Common myeloid progenitor, CD34-positive (primary cell): ENCODE measurements at regions not wholly inside any gene's neighbourhood (a gene's known extent, or its start where the extent isn't known, plus 50 kb on each side); places are given as distances from the start of the nearest gene placed in this dataset.

Experiments
- CTCF ChIA-PET: fragments of 350-600 bp; sonication (Branson Sonifier 250); formaldehyde crosslinking; loops from one replicate; lab custom pipeline; 2021; ENCODE audit warnings: antibody characterized with exemption; lab: Charles Lee
- POLR2A ChIA-PET: fragments of 350-600 bp; sonication (Branson Sonifier 250); formaldehyde crosslinking; loops from one replicate; lab custom pipeline; 2021; ENCODE audit warnings: antibody characterized with exemption; lab: Charles Lee
- DNase-seq, 3 donors: peaks; one replicate each; pipeline versions ENCODE4 v3.0.0 to v3.0.0-alpha.2; 2013
- H3K27ac ChIP-seq, 2 experiments: 1 replicate in 1 of 2; 2 replicates in 1 of 2; pipeline ENCODE4 v1.7.0; 2013; ENCODE audit warnings: inconsistent platforms in 2 of 2, low read length in 2 of 2, mild to moderate bottlenecking in 2 of 2, low read depth in 1 of 2, moderate library complexity in 1 of 2; ENCODE audit not compliant: severe bottlenecking in 2 of 2, insufficient read depth in 1 of 2, poor library complexity in 1 of 2
- H3K27me3 ChIP-seq, 5 experiments: replicated peaks in 2 of 5; 1 replicate in 3 of 5; 2 replicates in 2 of 5; pipeline versions ENCODE4 v1.6.1 to v1.7.0; 2013; ENCODE audit warnings: low read length in 4 of 5, mild to moderate bottlenecking in 2 of 5, moderate library complexity in 2 of 5, inconsistent platforms in 1 of 5; ENCODE audit not compliant: insufficient read depth in 5 of 5, control insufficient read depth in 4 of 5
- H3K36me3 ChIP-seq, 4 experiments: 1 replicate in 2 of 4; 2 replicates in 2 of 4; pipeline versions ENCODE4 v1.6.1 to v1.7.0; 2013; ENCODE audit warnings: low read length in 3 of 4, control low read depth in 1 of 4, mild to moderate bottlenecking in 1 of 4; ENCODE audit not compliant: control insufficient read depth in 4 of 4, insufficient read depth in 4 of 4
- H3K4me1 ChIP-seq, 4 experiments: 1 replicate in 3 of 4; 2 replicates in 1 of 4; pipeline versions ENCODE4 v1.6.1 to v1.7.1; 2013; ENCODE audit warnings: low read length in 3 of 4, mild to moderate bottlenecking in 3 of 4, control low read depth in 1 of 4, inconsistent platforms in 1 of 4, moderate library complexity in 1 of 4; ENCODE audit not compliant: control insufficient read depth in 4 of 4, insufficient read depth in 4 of 4; ENCODE audit errors: control extremely low read depth in 1 of 4
- H3K4me3 ChIP-seq, 7 experiments: 1 replicate in 4 of 7; 2 replicates in 3 of 7; pipeline versions ENCODE4 v1.5.1 to v1.7.0; 2013; ENCODE audit warnings: mild to moderate bottlenecking in 7 of 7, low read length in 6 of 7, moderate library complexity in 6 of 7, inconsistent platforms in 2 of 7, low read depth in 2 of 7, control low read depth in 1 of 7; ENCODE audit not compliant: insufficient read depth in 4 of 7, control insufficient read depth in 1 of 7; ENCODE audit errors: extremely low read depth in 1 of 7
- H3K9me3 ChIP-seq, 5 experiments: 1 replicate in 4 of 5; 2 replicates in 1 of 5; pipeline versions ENCODE4 v1.6.1 to v1.7.1; 2013; ENCODE audit warnings: low read length in 4 of 5, mild to moderate bottlenecking in 2 of 5, inconsistent platforms in 1 of 5, low read depth in 1 of 5, moderate library complexity in 1 of 5; ENCODE audit not compliant: control insufficient read depth in 4 of 5, insufficient read depth in 2 of 5; ENCODE audit errors: control extremely low read depth in 1 of 5
- WGBS: methylation state at CpG from one replicate; pipeline ENCODE4 v1.1.5; 2013; ENCODE audit not compliant: insufficient coverage; 5-methylcytosine and 5-hydroxymethylcytosine counted together

GRCh38 chr9:103364753-103365152 is 369.6 kb downstream of the CYLC2 start:
- Histone ChIP-seq H3K36me3 (no peaks in the 10 kb centered on the region), H3K9me3 (no peaks in the 10 kb centered on the region), H3K27ac (no peak overlapping the region), H3K4me1 (no peaks in the 10 kb centered on the region), H3K4me3 (no peak overlapping the region), H3K27me3 (no peaks in the 10 kb centered on the region)
- ChIA-PET CTCF (no interaction called here), POLR2A (no interaction called here)
- 7% methylated on average over 1 of the region's 2 CpGs for WGBS
- DNase-seq: no peak

GRCh38 chr9:103371152-103371551 is 376.0 kb downstream of the CYLC2 start:
- DNase-seq: no peak
- H3K27me3 ChIP-seq: no peaks in the 10 kb centered on the region
- CTCF ChIA-PET: interaction anchor here (0.8 kb wide), 1 partner anchor 10 kb away, joined by 3 read pairs; no protein-coding TSS in a partner anchor
- H3K4me1 ChIP-seq: no peaks in the 10 kb centered on the region
- H3K9me3 ChIP-seq: no peaks in the 10 kb centered on the region
- POLR2A ChIA-PET: no interaction called here
- no peak overlapping the region for H3K27ac ChIP-seq
- 100% methylated on average over 1 of the region's 5 CpGs for WGBS
- H3K4me3 ChIP-seq: no peak overlapping the region
- H3K36me3 ChIP-seq: no peaks in the 10 kb centered on the region

GRCh38 chr9:103372828-103373227 is 377.7 kb downstream of the CYLC2 start:
- 100% methylated on average over 2 of the region's 4 CpGs for WGBS
- DNase-seq: no peak
- H3K36me3 ChIP-seq: no peaks in the 10 kb centered on the region
- ChIA-PET POLR2A (interaction anchor here (0.6 kb wide), 1 partner anchor 38 kb away, joined by 3 read pairs; no protein-coding TSS in a partner anchor), CTCF (no interaction called here)
- H3K27ac ChIP-seq: no peak overlapping the region
- H3K27me3 ChIP-seq: no peaks in the 10 kb centered on the region
- no peaks in the 10 kb centered on the region for H3K4me1 ChIP-seq
- H3K9me3 ChIP-seq: no peaks in the 10 kb centered on the region
- no peak overlapping the region for H3K4me3 ChIP-seq

- Histone ChIP-seq H3K4me1 (no peaks in the 10 kb centered on the region), H3K9me3 (no peaks in the 10 kb centered on the region), H3K36me3 (no peaks in the 10 kb centered on the region), H3K27ac (no peak overlapping the region), H3K27me3 (no peaks in the 10 kb centered on the region), H3K4me3 (no peak overlapping the region)
- no peak for DNase-seq
- CTCF ChIA-PET: no interaction called here
- POLR2A ChIA-PET: no interaction called here
Measured at GRCh38 chr9:103377667-103378066, 382.5 kb downstream of the CYLC2 start.

- no peaks in the 10 kb centered on the region for H3K9me3 ChIP-seq
Measured at GRCh38 chr9:103397868-103398600, 402.9 kb downstream of the CYLC2 start.

GRCh38 chr9:103399535-103399934 is 404.4 kb downstream of the CYLC2 start:
- 100% methylated on average over 1 of the region's 3 CpGs for WGBS
- CTCF ChIA-PET: interaction anchor here (0.6 to 0.9 kb wide), 2 partner anchors 986 to 1272 kb away, joined by 3 read pairs; no protein-coding TSS in a partner anchor

More at GRCh38 chr9:103397868-103398600, 402.9 kb downstream of the CYLC2 start:
- WGBS: 48% methylated on average over 5 of the region's 5 CpGs
- no peak overlapping the region for H3K4me3 ChIP-seq
- H3K27me3 ChIP-seq: no peaks in the 10 kb centered on the region
- no peak overlapping the region for H3K27ac ChIP-seq
- peak; percentile 34 to 62 (median 51) for DNase-seq
- no peaks in the 10 kb centered on the region for H3K4me1 ChIP-seq
- no peaks in the 10 kb centered on the region for H3K36me3 ChIP-seq
- CTCF ChIA-PET: interaction anchor here (0.6 to 2.5 kb wide), 5 partner anchors 15 to 1347 kb away, joined by 3 to 11 read pairs (median 3); no protein-coding TSS in a partner anchor
- POLR2A ChIA-PET: no interaction called here

GRCh38 chr9:103407260-103407659 is 412.1 kb downstream of the CYLC2 start:
- CTCF ChIA-PET: no interaction called here
- POLR2A ChIA-PET: no interaction called here
- H3K4me1 ChIP-seq: no peaks in the 10 kb centered on the region
- no peaks in the 10 kb centered on the region for H3K36me3 ChIP-seq
- H3K27ac ChIP-seq: no peak overlapping the region
- H3K27me3 ChIP-seq: no peaks in the 10 kb centered on the region
- H3K4me3 ChIP-seq: no peak overlapping the region
- no peaks in the 10 kb centered on the region for H3K9me3 ChIP-seq
- no peak for DNase-seq
- no CpG with 5 or more reads among the region's 1 CpG for WGBS

More at GRCh38 chr9:103399535-103399934, 404.4 kb downstream of the CYLC2 start:
- H3K27me3 ChIP-seq: no peaks in the 10 kb centered on the region
- no peak for DNase-seq
- H3K27ac ChIP-seq: no peak overlapping the region
- H3K36me3 ChIP-seq: no peaks in the 10 kb centered on the region
- H3K4me1 ChIP-seq: no peaks in the 10 kb centered on the region
- H3K4me3 ChIP-seq: no peak overlapping the region
- no peaks in the 10 kb centered on the region for H3K9me3 ChIP-seq
- POLR2A ChIA-PET: no interaction called here
